ENCODE measurements at regions not wholly inside any gene's neighbourhood (a gene's known extent, or its start where the extent isn't known, plus 50 kb on each side); places are given as distances from the start of the nearest gene placed in this dataset.
"Not testable (repeated sequence)": the region's sequence is repeated elsewhere in the genome, so short reads cannot be mapped to it uniquely, and the experiment has no call there.

DNA sequence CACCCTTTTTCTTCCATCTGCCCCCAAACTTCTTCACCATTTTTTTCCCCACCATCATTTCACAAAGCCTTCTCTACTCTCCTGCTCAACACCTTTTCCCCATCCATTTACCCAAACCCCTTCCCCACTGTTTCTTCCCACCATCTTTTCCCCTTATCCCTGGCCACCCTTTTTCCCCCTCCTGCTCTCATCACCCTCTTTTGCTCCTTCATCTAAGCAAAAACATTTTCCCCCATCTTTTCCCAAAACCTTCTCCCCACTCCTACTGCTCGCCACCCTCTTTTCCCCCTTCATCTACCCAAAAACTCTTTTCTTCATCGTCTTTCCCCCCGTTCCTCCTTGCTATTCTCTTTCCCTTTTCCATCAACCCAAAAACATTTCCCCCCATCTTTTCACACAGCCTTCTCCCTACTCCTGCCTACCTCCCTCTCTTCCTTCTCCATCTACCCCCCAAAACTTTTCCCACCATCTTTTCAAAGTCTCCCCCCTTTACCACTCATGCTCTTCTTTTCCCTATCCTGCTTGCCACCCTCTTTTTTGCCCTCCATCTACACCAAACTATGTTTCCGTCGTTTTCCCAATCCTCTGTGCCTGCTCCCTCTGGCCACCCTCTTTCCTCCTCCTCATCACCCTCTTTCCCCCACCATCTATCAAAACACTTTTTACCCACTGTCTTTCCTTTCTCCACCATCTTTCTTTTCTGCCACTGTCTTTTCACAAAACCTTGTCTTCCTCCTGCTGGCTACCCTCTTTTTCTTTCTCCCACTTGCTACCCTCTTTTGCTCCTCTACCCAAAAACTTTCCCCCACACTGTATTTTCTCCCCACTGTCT is 205.8 kb upstream of the WSB1 start:
- Histone ChIP-seq H3K27ac (no peak overlapping the region), H3K27me3 (no peaks in the 10 kb centered on the region), H3K4me1 (no peaks in the 10 kb centered on the region), H3K4me3 (no peak overlapping the region), H3K9me3 (no peaks in the 10 kb centered on the region), H3K36me3 (no peaks in the 10 kb centered on the region)
- intact Hi-C loops (cut with DNase I): no loop called here
- TF ChIP-seq, protein P1, sequence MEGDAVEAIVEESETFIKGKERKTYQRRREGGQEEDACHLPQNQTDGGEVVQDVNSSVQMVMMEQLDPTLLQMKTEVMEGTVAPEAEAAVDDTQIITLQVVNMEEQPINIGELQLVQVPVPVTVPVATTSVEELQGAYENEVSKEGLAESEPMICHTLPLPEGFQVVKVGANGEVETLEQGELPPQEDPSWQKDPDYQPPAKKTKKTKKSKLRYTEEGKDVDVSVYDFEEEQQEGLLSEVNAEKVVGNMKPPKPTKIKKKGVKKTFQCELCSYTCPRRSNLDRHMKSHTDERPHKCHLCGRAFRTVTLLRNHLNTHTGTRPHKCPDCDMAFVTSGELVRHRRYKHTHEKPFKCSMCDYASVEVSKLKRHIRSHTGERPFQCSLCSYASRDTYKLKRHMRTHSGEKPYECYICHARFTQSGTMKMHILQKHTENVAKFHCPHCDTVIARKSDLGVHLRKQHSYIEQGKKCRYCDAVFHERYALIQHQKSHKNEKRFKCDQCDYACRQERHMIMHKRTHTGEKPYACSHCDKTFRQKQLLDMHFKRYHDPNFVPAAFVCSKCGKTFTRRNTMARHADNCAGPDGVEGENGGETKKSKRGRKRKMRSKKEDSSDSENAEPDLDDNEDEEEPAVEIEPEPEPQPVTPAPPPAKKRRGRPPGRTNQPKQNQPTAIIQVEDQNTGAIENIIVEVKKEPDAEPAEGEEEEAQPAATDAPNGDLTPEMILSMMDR (IDR thresholded peaks at IDR 0.05): no peak
- no peak for TF ChIP-seq POLR2A (IDR thresholded peaks at IDR 0.05)
- TF ChIP-seq POLR2AphosphoS5 (IDR thresholded peaks at IDR 0.05; ENCODE audit: insufficient read depth in 1 of 2, low read depth in 1 of 2): no peak
- no peak for DNase-seq (ENCODE audit: extremely low spot score in 2 of 2)

DNA sequence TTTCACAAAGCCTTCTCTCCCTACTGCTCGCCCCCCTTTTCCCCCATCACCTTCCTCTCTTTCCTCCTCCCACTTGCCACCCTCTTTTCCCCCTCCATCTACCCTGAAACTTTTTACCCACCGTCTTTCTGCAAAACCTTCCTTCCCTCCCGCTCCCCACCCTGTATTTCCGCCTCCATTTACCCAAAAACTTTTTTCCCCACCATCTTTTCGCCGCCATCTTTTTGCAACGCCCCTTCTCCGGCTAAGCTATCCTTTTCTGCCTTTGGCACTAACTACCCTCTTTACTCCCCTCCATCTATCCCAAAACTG is 205.2 kb upstream of the WSB1 start:
- intact Hi-C loops (cut with DNase I): no loop called here
- TF ChIP-seq, protein P1 (IDR thresholded peaks at IDR 0.05): no peak
- Histone ChIP-seq H3K27ac (no peak overlapping the region), H3K36me3 (no peaks in the 10 kb centered on the region), H3K9me3 (no peaks in the 10 kb centered on the region), H3K4me3 (no peak overlapping the region), H3K27me3 (no peaks in the 10 kb centered on the region), H3K4me1 (no peaks in the 10 kb centered on the region)
- DNase-seq (ENCODE audit: extremely low spot score in 2 of 2): no peak

DNA sequence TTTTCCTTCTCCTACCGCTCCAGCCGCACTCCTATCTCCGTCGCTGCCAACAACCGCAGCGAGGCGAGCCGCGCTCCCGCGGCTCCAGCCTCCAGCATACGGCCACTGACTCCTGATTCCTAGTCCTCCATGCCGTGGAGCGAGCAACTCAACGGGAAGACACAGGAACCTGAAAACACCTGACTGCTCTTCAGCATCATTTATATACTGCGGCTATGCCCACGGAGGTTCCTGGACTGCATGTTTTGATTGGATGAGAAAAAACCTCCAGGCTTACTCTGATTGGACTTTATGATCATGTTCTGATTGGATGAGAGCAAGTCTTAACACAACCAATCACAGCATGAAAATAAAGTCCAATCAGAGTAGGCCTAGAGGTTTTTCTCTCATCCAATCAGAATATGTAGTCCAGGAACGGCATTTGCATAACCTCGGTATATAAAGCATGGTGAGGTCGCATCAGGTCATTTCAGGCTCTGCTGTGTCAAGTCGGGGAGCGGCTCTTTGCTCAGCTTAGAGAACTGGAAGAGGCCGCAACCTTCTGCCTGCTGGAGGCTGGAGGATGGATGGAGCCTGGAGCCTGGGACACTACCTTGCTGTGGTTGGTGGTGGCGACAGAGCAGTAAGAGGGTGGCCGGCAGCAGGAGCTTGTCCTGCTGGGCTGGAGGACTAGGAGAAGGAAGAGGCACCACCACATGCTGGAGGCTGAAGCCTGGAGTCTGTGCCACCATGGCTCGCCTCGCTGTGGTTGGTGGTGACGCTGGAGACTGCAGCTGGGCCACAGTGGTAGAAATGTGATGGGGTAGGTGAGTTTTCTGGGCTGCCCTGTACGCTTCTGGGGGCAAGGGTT is 204.6 kb upstream of the WSB1 start:
- H3K27ac ChIP-seq; H3K27me3 ChIP-seq; DNase-seq (ENCODE audit: extremely low spot score in 2 of 2); H3K4me3 ChIP-seq; H3K4me1 ChIP-seq; H3K9me3 ChIP-seq; intact Hi-C loops (cut with DNase I); H3K36me3 ChIP-seq: not testable (repeated sequence)

DNA sequence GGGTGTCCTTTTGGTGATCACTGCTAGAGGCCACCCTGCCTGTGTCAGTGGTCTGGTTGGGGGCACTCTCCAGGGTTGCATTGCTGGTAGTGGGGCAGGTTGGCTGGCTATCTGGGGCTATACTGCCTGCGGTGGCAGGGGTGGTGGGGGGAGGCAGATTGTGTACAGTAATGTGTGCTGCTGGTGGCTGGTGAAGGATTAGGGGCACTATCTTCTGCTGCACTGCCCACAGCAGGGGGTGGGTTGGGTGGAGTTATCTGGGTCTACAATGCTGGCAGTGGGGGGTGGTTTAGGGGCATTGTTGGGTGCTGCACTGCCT is 204.0 kb upstream of the WSB1 start:
- no peak for DNase-seq (ENCODE audit: extremely low spot score in 2 of 2)
- intact Hi-C loops (cut with DNase I): no loop called here

DNA sequence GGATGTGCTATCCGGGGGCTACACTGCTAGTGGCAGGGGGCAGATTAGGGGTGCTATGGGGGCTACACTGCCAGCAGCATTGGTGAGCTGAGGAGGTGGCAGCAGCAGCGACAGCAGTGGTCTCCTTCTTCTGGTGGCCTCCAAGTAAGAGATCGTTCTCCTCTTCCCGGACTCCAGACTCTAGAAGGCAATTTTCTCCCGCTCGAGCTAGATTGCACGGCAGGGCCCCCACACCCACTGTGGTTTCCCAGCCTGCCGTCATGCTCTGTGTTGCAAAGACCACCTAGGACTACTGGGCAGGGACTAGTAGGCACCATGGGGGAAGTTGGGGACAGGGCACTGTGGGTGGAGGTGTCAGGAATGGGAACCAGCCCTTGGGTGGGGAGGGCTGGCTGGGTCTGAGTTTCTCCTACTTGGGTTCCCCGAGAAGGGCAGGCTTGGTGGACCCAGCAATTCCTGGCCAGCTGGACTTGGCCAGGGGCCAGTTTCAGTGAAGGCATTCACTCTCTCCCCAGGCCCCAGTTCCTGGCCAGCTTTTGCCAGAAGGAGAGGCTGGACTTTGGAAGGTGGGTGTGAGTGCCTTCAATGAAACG is 203.4 kb upstream of the WSB1 start:
- H3K36me3 ChIP-seq; intact Hi-C loops (cut with DNase I); H3K27ac ChIP-seq; DNase-seq (ENCODE audit: extremely low spot score in 2 of 2); H3K4me1 ChIP-seq; H3K4me3 ChIP-seq; H3K9me3 ChIP-seq; H3K27me3 ChIP-seq: not testable (repeated sequence)

More for the DNA sequence above, 204.0 kb upstream of the WSB1 start:
- no peaks in the 10 kb centered on the region for H3K27me3 ChIP-seq
- TF ChIP-seq, protein P1 (IDR thresholded peaks at IDR 0.05): no peak
- TF ChIP-seq POLR2AphosphoS5 (IDR thresholded peaks at IDR 0.05; ENCODE audit: insufficient read depth in 1 of 2, low read depth in 1 of 2): no peak
- TF ChIP-seq POLR2A (IDR thresholded peaks at IDR 0.05): no peak
- H3K9me3 ChIP-seq: no peaks in the 10 kb centered on the region
- H3K4me3 ChIP-seq: no peak overlapping the region
- H3K36me3 ChIP-seq: no peaks in the 10 kb centered on the region
- no peaks in the 10 kb centered on the region for H3K4me1 ChIP-seq
- H3K27ac ChIP-seq: no peak overlapping the region

DNA sequence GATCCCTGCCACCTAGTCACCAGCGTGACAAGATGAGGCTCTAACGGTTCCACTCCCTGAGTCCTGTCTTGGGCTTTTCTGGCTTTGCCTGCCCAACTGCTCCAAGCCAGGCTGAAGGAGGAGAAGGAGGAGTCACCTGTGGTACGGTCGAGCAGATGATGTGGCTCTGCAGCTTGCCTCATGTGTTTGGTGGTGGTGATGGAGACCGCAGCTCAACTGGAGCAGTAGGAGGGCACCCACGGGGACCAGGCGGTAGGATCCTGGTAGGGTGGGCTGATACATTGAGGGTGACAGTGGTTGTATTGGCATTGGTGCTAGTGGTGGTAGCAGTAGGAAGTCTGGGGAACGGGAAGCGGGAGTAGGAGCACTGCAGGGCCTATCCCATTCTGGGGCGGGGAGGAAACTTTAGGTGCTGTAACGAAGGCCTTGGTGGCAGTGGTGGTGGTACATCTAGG is 202.8 kb upstream of the WSB1 start:
- Histone ChIP-seq H3K4me3 (no peak overlapping the region), H3K9me3 (no peaks in the 10 kb centered on the region)
- intact Hi-C loops (cut with DNase I): no loop called here

DNA sequence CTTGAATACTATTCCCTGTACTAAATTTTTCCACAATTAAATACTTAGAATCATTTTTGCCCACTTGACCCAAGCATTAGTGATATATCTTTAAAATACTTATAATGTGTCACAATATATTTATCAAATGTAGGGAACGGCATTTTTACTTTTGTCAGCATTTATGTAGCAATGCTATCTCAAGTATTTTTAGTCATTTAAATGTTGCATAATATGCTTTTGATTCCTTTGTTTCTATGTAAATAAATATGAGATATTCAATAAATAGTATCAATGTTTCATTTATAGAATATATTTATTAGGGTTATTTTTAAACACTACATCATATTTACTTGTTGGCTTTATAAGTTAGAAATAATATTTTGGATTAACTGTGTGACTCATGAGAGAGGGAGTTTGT is 199.7 kb upstream of the WSB1 start:
- H3K36me3 ChIP-seq; H3K27me3 ChIP-seq; H3K27ac ChIP-seq; DNase-seq (ENCODE audit: extremely low spot score in 2 of 2); H3K4me1 ChIP-seq; H3K9me3 ChIP-seq; H3K4me3 ChIP-seq; intact Hi-C loops (cut with DNase I): not testable (repeated sequence)

More for the DNA sequence above, 202.8 kb upstream of the WSB1 start:
- no peak for TF ChIP-seq POLR2AphosphoS5 (IDR thresholded peaks at IDR 0.05; ENCODE audit: insufficient read depth in 1 of 2, low read depth in 1 of 2)
- TF ChIP-seq POLR2A (IDR thresholded peaks at IDR 0.05): no peak
- TF ChIP-seq, protein P1 (IDR thresholded peaks at IDR 0.05): no peak
- Histone ChIP-seq H3K36me3 (no peaks in the 10 kb centered on the region), H3K4me1 (no peaks in the 10 kb centered on the region), H3K27me3 (no peaks in the 10 kb centered on the region), H3K27ac (no peak overlapping the region)
- no peak for DNase-seq (ENCODE audit: extremely low spot score in 2 of 2)

DNA sequence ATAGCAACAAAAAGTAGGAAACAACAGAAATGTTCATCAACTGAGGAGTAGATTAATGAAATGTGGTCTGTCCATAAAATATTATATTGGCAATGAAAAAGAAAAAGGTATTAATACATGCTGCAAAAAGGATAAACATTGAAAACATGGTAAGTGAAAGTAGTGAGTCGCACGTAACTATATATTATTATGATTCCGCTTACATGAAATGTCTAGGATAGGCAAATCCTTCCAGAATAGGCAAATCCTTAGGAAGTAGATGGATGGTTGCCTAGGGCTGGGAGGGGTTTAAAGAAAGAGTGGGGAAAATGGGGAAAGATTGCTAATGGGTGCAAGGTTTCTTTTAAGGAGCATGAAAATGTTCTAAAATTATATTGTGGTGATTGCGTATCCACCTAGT is 198.1 kb upstream of the WSB1 start:
- H3K9me3 ChIP-seq; H3K36me3 ChIP-seq; DNase-seq (ENCODE audit: extremely low spot score in 2 of 2); H3K4me1 ChIP-seq; intact Hi-C loops (cut with DNase I); H3K27ac ChIP-seq; H3K4me3 ChIP-seq; H3K27me3 ChIP-seq: not testable (repeated sequence)

Measured in vagina (tissue), 2 donors.